Hepatocyte (in vitro differentiated cells): ENCODE measurements at regions not wholly inside any gene's neighbourhood (a gene's known extent, or its start where the extent isn't known, plus 50 kb on each side); places are given as distances from the start of the nearest gene placed in this dataset.

ENCODE experiments used
- EZH2 ChIP-seq: fragments of 200-600 bp; sonication (generic); IDR thresholded peaks from 2 replicates; pipeline ENCODE4 v1.6.1; 2016; ENCODE audit warnings: antibody characterized with exemption, mild to moderate bottlenecking, borderline replicate concordance
- TF ChIP-seq, protein P1 (sequence below): fragments of 200-600 bp; sonication (generic); IDR thresholded peaks from 2 replicates; pipeline ENCODE4 v1.5.1; 2016; ENCODE audit warnings: antibody characterized with exemption, mild to moderate bottlenecking; ENCODE audit not compliant: poor library complexity

- TF ChIP-seq, protein P1, sequence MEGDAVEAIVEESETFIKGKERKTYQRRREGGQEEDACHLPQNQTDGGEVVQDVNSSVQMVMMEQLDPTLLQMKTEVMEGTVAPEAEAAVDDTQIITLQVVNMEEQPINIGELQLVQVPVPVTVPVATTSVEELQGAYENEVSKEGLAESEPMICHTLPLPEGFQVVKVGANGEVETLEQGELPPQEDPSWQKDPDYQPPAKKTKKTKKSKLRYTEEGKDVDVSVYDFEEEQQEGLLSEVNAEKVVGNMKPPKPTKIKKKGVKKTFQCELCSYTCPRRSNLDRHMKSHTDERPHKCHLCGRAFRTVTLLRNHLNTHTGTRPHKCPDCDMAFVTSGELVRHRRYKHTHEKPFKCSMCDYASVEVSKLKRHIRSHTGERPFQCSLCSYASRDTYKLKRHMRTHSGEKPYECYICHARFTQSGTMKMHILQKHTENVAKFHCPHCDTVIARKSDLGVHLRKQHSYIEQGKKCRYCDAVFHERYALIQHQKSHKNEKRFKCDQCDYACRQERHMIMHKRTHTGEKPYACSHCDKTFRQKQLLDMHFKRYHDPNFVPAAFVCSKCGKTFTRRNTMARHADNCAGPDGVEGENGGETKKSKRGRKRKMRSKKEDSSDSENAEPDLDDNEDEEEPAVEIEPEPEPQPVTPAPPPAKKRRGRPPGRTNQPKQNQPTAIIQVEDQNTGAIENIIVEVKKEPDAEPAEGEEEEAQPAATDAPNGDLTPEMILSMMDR: no peak
- TF ChIP-seq EZH2: no peak
Observed at GRCh38 chr2:145091967-145092366, 572.0 kb upstream of the ZEB2 start.
